ENCODE measurements at regions not wholly inside any gene's neighbourhood (a gene's known extent, or its start where the extent isn't known, plus 50 kb on each side); places are given as distances from the start of the nearest gene placed in this dataset.

DNA sequence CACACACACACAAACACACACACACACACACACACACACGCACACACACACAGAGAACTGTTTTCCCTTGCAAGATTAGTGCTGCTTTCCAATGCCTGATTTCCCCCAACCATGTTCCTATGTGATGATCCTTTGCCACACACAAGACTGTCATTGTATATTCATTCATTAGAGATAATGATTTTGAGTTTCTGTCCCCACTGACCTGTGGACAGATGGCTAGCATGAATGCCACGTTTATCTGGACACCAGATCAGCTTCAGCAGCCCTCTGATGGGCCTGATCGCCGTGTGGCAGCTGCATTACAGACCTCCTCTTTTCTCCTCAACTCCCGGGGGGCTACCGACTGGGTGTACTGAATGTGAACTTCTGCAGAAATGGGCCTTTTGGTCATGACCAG is 353.0 kb downstream of the MYCN start:
- TF ChIP-seq NFE2L2 (IDR thresholded peaks at IDR 0.05; ENCODE audit: low read depth, low read length) = no peak
- TF ChIP-seq, protein P1, sequence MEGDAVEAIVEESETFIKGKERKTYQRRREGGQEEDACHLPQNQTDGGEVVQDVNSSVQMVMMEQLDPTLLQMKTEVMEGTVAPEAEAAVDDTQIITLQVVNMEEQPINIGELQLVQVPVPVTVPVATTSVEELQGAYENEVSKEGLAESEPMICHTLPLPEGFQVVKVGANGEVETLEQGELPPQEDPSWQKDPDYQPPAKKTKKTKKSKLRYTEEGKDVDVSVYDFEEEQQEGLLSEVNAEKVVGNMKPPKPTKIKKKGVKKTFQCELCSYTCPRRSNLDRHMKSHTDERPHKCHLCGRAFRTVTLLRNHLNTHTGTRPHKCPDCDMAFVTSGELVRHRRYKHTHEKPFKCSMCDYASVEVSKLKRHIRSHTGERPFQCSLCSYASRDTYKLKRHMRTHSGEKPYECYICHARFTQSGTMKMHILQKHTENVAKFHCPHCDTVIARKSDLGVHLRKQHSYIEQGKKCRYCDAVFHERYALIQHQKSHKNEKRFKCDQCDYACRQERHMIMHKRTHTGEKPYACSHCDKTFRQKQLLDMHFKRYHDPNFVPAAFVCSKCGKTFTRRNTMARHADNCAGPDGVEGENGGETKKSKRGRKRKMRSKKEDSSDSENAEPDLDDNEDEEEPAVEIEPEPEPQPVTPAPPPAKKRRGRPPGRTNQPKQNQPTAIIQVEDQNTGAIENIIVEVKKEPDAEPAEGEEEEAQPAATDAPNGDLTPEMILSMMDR (conservative IDR thresholded peaks at IDR 0.05; ENCODE audit: low read depth, low read length) = no peak
- no peak for TF ChIP-seq POLR2A (IDR thresholded peaks at IDR 0.05; ENCODE audit: low read depth, low read length)
- TF ChIP-seq, protein P2, sequence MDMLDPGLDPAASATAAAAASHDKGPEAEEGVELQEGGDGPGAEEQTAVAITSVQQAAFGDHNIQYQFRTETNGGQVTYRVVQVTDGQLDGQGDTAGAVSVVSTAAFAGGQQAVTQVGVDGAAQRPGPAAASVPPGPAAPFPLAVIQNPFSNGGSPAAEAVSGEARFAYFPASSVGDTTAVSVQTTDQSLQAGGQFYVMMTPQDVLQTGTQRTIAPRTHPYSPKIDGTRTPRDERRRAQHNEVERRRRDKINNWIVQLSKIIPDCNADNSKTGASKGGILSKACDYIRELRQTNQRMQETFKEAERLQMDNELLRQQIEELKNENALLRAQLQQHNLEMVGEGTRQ (IDR thresholded peaks at IDR 0.05; ENCODE audit: low read depth, low read length) = no peak
- no peak for TF ChIP-seq MAZ (IDR thresholded peaks at IDR 0.05; ENCODE audit: borderline replicate concordance, low read depth, low read length)
- TF ChIP-seq MXI1 (IDR thresholded peaks at IDR 0.05; ENCODE audit: borderline replicate concordance, low read depth, low read length) = no peak
- TF ChIP-seq CEBPB (IDR thresholded peaks at IDR 0.05; ENCODE audit: low read depth, low read length) = no peak
- TF ChIP-seq BHLHE40 (IDR thresholded peaks at IDR 0.05; ENCODE audit: low read depth, low read length) = no peak

Data from IMR-90 (cell line).